Heart left ventricle (tissue), 16 donors: ENCODE measurements at regions not wholly inside any gene's neighbourhood (a gene's known extent, or its start where the extent isn't known, plus 50 kb on each side); places are given as distances from the start of the nearest gene placed in this dataset.
"Not testable (repeated sequence)": the region's sequence is repeated elsewhere in the genome, so short reads cannot be mapped to it uniquely, and the experiment has no call there.

Source experiments
- ATAC-seq, 4 donors: fragments of 200-7000 bp; cut with Tn5 transposase; one replicate each; pipeline ENCODE4 v1.9.1; 2020 to 2022; ENCODE audit warnings: moderate library complexity in 4 of 4, mild to moderate bottlenecking in 3 of 4, moderate number of reproducible peaks in 1 of 4
- DNase-seq, 5 donors: peaks; one replicate each; pipeline ENCODE4 v3.0.0-alpha.2; 2020
- H3K27ac ChIP-seq, 12 donors: fragments of 200-600 bp; sonication (generic) in 4 of 12; one replicate each; pipeline versions ENCODE4 v1.5.0 to v1.8.0; 2016 to 2022; ENCODE audit warnings: mild to moderate bottlenecking in 2 of 12
- H3K27me3 ChIP-seq, 9 donors: fragments of 200-600 bp; sonication (generic) in 2 of 9; one replicate each; pipeline versions ENCODE4 v1.5.1 to v1.8.0; 2016 to 2022; ENCODE audit warnings: mild to moderate bottlenecking in 3 of 9
- H3K36me3 ChIP-seq, 9 donors: fragments of 200-600 bp; sonication (generic) in 2 of 9; one replicate each; pipeline versions ENCODE4 v1.5.0 to v1.8.0; 2018 to 2022; ENCODE audit warnings: mild to moderate bottlenecking in 2 of 9
- H3K4me1 ChIP-seq, 12 donors: fragments of 200-600 bp; sonication (generic) in 4 of 12; one replicate each; pipeline versions ENCODE4 v1.5.0 to v1.8.0; 2016 to 2022; ENCODE audit warnings: mild to moderate bottlenecking in 3 of 12
- H3K4me3 ChIP-seq, 12 donors: fragments of 200-600 bp; sonication (generic) in 4 of 12; one replicate each; pipeline versions ENCODE4 v1.5.0 to v1.8.0; 2017 to 2022; ENCODE audit warnings: mild to moderate bottlenecking in 9 of 12, moderate library complexity in 4 of 12
- H3K9me3 ChIP-seq, 12 donors: fragments of 200-600 bp; sonication (generic) in 4 of 12; one replicate each; pipeline versions ENCODE4 v1.5.0 to v1.8.0; 2016 to 2022; ENCODE audit warnings: mild to moderate bottlenecking in 1 of 12
- POLR2A ChIP-seq, 2 donors: fragments of 450-650 bp; IDR thresholded peaks; one replicate each; pipeline ENCODE4 v1.6.1; 2017; ENCODE audit warnings: antibody characterized with exemption in 2 of 2, mild to moderate bottlenecking in 2 of 2, moderate library complexity in 2 of 2
- WGBS, 4 donors: extraction: QIAGEN DNeasy Blood & Tissue Kit in 2 of 4; methylation state at CpG; one replicate each; pipeline versions ENCODE4 v1.1.5 to v1.1.7; 2013 to 2018; 5-methylcytosine and 5-hydroxymethylcytosine counted together
- intact Hi-C, 10 donors: fragments of 100-400 bp; cut with DNase I; formaldehyde crosslinking; loops; one replicate each; pipeline versions ENCODE4 v1.11.1 to v1.14.2; 2022
- TF ChIP-seq, protein P1 (sequence below), 12 donors: fragments of 200-600 bp; sonication (generic) in 4 of 12; IDR thresholded peaks; one replicate each; pipeline versions ENCODE4 v1.5.0 to v1.8.0; 2018 to 2022; ENCODE audit warnings: antibody characterized with exemption in 12 of 12, mild to moderate bottlenecking in 5 of 12
- donor health status: ischemic (EF 13 %, LVEDD 7.1; RV severe dilation, severe dysfunction).
- donor health status: healthy with polysubstance abuse.
- donor health status: DM: no; HTN: yes; CAD: no.
- donor health status: DM: no; HTN: no; CAD: no.
- donor health status: ischemic (EF 25% LVEDD 6.9; RV normal size, moderate dysfunction).
- donor health status: ischemic (EF 25% LVEDD 5.7; RV mildly dilated, moderate dysfunction).
- donor health status: healthy.
- donor health status: DM: yes; HTN: yes; CAD: no.
- donor health status: ischemic (EF 35%, LVEDD 5.7; RV mildly dilated, moderate dysfunction).
- donor health status: nonischemic (EF 11% LVEDD 7.7; RV severe dilation, severe dysfunction).
- donor health status: DM: yes; HTN: yes; CAD: no.
- donor health status: PGD.
- donor health status: ischemic (EF 29% LVEDD 5.4; RV normal size, mild dysfunction).
- donor health status: nonischemic (EF 23%, LVEDD 6.1; RV moderate dilation, normal function).

DNA sequence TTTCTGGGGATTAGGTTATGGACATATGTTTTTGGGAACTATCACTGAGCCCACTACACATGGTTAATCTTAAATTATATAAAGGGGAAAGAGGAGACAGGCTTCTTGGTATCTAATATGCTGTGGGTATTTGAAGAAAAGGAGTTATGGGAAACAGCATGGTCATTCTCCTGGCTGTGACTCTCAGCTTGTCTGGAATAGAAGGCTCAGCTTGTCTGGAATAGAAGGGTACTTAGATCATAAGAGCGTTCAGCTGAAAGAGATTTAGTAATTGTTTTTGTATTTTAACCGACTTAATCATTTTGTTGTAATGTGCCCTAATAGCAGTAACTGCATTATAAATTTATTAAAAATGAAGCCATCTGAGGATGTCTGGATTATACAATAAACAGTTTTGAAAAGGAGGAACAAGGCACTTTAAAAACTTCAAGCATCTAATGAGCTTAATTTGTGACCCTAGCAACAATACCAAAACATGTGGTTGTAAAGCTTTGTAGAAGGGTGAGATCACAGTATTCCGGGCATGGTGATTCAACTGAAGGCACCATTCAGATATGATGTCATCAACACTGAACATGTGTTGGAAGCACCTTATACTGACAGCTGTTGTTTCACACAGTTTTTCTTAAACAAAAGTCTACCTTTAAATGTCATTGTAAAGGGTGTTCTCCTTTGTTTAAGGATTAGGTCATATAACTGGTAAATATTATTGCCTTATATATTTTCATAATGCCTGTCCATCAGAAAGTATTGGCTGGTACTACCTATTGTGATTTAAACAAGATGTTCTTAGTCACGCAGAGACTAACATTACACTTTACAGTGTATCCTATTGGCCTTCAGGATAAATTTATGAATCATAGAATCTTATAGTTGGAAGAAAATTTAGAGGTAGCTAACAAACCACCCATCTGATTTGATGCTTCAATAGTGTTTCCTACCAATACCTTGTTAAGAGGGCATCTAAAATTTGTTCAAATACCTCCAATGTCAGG is 2174.1 kb upstream of the WWC1 start:
- ATAC-seq: peak in 1 of 4 donors; percentile 36
- no peak for DNase-seq
- Histone ChIP-seq H3K9me3 (peaks cover 0 to 4% (median 0%) of the 10 kb centered on the region in 12 donors), H3K27ac (no peak overlapping the region), H3K4me3 (no peak overlapping the region), H3K4me1 (no peaks in the 10 kb centered on the region), H3K36me3 (no peaks in the 10 kb centered on the region), H3K27me3 (no peaks in the 10 kb centered on the region)
- TF ChIP-seq POLR2A (IDR thresholded peaks at IDR 0.05): no peak
- TF ChIP-seq, protein P1, sequence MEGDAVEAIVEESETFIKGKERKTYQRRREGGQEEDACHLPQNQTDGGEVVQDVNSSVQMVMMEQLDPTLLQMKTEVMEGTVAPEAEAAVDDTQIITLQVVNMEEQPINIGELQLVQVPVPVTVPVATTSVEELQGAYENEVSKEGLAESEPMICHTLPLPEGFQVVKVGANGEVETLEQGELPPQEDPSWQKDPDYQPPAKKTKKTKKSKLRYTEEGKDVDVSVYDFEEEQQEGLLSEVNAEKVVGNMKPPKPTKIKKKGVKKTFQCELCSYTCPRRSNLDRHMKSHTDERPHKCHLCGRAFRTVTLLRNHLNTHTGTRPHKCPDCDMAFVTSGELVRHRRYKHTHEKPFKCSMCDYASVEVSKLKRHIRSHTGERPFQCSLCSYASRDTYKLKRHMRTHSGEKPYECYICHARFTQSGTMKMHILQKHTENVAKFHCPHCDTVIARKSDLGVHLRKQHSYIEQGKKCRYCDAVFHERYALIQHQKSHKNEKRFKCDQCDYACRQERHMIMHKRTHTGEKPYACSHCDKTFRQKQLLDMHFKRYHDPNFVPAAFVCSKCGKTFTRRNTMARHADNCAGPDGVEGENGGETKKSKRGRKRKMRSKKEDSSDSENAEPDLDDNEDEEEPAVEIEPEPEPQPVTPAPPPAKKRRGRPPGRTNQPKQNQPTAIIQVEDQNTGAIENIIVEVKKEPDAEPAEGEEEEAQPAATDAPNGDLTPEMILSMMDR (IDR thresholded peaks at IDR 0.05): no peak
- intact Hi-C loops: no loop called here
- 78 to 81% (median 79%) methylated on average over 4 of the region's 4 CpGs for WGBS, 4 donors

DNA sequence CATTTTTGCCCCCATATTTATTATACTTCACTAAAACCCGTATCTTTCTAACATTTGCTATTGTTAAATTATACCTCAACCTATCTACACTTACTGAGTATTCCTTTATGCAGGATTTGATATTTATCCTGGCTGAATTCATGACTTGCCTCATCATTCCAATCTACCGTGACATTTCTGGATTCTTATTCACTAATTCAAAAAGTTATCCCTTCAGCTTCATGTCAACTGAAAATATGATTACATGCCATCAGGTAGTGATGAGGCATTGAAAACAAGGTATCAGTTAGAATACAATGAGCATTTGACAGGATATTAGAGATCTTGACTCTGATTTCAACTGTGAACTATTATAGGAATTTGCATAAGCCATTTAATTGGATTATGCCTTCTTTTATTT is 2171.9 kb upstream of the WWC1 start:
- Histone ChIP-seq H3K27me3 (no peaks in the 10 kb centered on the region), H3K9me3 (peaks cover 0 to 6% (median 0%) of the 10 kb centered on the region in 12 donors), H3K27ac (no peak overlapping the region), H3K4me1 (no peaks in the 10 kb centered on the region), H3K4me3 (no peak overlapping the region), H3K36me3 (no peaks in the 10 kb centered on the region)
- intact Hi-C loops: no loop called here
- DNase-seq: no peak
- WGBS, 4 donors: 71 to 90% (median 76%) methylated on average over 2 of the region's 2 CpGs
- no peak for TF ChIP-seq POLR2A (IDR thresholded peaks at IDR 0.05)
- TF ChIP-seq, protein P1 (IDR thresholded peaks at IDR 0.05): no peak
- no peak for ATAC-seq

DNA sequence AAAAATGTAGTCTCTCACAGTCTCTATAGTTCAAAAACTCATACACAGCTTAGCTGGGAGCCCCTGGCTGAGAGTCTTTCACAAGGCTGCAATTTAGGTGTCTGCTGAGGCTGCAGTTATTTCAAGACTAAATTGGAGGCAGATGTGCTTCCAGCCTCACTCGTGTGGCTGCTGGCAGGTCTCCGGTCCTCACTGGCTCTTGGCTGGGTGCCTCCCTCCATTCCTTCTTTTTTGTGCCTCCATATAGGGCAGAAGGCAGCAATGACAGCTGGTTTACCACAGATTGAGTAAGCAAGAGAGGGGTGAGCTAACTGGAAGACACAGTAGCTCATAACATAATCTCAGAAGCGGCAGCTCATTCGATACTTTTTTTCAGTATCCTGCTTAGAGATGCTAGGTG is 2167.7 kb upstream of the WWC1 start:
- H3K27me3 ChIP-seq: no peaks in the 10 kb centered on the region
- no peaks in the 10 kb centered on the region for H3K36me3 ChIP-seq
- H3K4me1 ChIP-seq: no peaks in the 10 kb centered on the region
- H3K9me3 ChIP-seq: peaks cover 0 to 6% (median 0%) of the 10 kb centered on the region in 12 donors
- no peak for TF ChIP-seq POLR2A (IDR thresholded peaks at IDR 0.05)
- TF ChIP-seq, protein P1 (IDR thresholded peaks at IDR 0.05): no peak
- DNase-seq (no peak), ATAC-seq (no peak)
- intact Hi-C loops: no loop called here
- WGBS, 4 donors: 63 to 65% (median 64%) methylated on average over 4 of the region's 4 CpGs
- no peak overlapping the region for H3K27ac ChIP-seq
- no peak overlapping the region for H3K4me3 ChIP-seq

DNA sequence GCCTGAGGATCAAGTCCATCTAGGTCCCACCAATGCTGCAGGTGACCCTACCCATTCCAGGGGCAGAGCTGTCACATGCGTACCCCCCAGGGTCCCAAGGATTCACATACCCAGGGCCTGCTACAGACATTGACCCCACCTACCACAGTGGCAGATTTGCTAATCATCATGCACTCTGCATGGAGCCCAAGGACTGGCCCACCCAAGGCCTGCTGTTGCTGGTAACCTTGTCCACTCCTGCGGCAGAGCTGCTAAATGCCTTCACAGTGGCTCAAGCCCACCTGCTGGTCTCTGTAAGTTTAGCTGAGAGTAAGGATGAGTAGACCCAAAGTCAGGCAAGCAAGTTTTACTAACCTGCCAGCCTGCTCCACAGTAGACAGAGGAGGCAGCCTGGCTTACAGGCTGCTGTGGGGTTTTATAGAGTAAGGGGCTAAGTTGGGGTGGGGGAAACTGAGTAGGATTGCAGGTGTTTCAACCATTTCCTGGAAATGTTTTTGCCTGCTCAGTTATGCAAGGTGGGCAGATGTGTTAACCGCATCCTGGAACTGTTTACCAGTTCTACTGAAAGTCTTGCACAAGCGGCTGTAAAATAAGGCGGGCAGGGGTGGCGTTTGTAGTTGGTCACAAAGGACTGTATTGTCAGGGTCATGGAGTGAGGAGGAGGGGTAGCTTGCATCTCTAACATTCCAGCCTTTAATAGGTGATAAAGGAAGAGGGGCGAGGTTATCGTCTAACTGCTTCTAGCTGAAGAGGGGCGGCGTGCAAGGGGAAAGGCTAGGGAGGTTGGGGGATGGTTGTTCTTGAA is 2163.5 kb upstream of the WWC1 start:
- 65 to 74% (median 72%) methylated on average over 10 of the region's 10 CpGs for WGBS, 4 donors

DNA sequence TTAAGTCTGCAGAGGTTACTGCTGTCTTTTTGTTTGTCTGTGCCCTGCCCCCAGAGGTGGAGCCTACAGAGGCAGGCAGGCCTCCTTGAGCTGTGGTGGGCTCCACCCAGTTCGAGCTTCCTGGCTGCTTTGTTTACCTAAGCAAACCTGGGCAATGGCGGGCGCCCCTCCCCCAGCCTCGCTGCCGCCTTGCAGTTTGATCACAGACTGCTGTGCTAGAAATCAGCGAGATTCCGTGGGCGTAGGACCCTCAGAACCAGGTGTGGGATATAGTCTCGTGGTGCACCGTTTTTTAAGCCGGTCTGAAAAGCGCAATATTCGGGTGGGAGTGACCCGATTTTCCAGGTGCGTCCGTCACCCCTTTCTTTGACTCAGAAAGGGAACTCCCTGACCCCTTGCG is 2146.3 kb upstream of the WWC1 start:
- intact Hi-C loops, H3K4me1 ChIP-seq, H3K27ac ChIP-seq, H3K36me3 ChIP-seq, ATAC-seq, H3K4me3 ChIP-seq, DNase-seq, H3K27me3 ChIP-seq: not testable (repeated sequence)
- WGBS, 4 donors: 80 to 95% (median 86%) methylated on average over 12 to 14 of the region's 17 CpGs
- peaks cover 0 to 13% (median 2%) of the 10 kb centered on the region in 12 donors for H3K9me3 ChIP-seq

More for the DNA sequence above, 2163.5 kb upstream of the WWC1 start:
- H3K27ac ChIP-seq: no peak overlapping the region
- no peaks in the 10 kb centered on the region for H3K36me3 ChIP-seq
- no peak for TF ChIP-seq POLR2A (IDR thresholded peaks at IDR 0.05)
- TF ChIP-seq, protein P1 (IDR thresholded peaks at IDR 0.05): no peak
- H3K4me1 ChIP-seq: no peaks in the 10 kb centered on the region
- no peak overlapping the region for H3K4me3 ChIP-seq
- peaks cover 0 to 5% (median 0%) of the 10 kb centered on the region in 12 donors for H3K9me3 ChIP-seq
- DNase-seq (no peak), ATAC-seq (no peak)
- intact Hi-C loops: no loop called here
- H3K27me3 ChIP-seq: no peaks in the 10 kb centered on the region
